Stomach (tissue), 8 donors: ENCODE measurements at regions not wholly inside any gene's neighbourhood (a gene's known extent, or its start where the extent isn't known, plus 50 kb on each side); places are given as distances from the start of the nearest gene placed in this dataset.
"Not testable (repeated sequence)": the region's sequence is repeated elsewhere in the genome, so short reads cannot be mapped to it uniquely, and the experiment has no call there.

Source experiments
- DNase-seq, 2 donors: peaks; one replicate each; pipeline versions ENCODE4 v3.0.0 to v3.0.0-alpha.2; 2013 to 2019
- H3K27ac ChIP-seq, 5 donors: fragments of 200-600 bp in 4 of 5; sonication (generic) in 4 of 5; one replicate each; pipeline ENCODE4 v1.5.1; 2013 to 2019; ENCODE audit warnings: mild to moderate bottlenecking in 1 of 5, moderate library complexity in 1 of 5
- H3K27me3 ChIP-seq, 3 donors: fragments of 200-600 bp; sonication (generic); one replicate each; pipeline ENCODE4 v1.5.1; 2017 to 2019; ENCODE audit warnings: mixed run types in 1 of 3
- H3K36me3 ChIP-seq, 4 donors: fragments of 200-600 bp; sonication (generic); 1 replicate in 3 of 4; 2 replicates in 1 of 4; pipeline ENCODE4 v1.5.1; 2016 to 2019
- H3K4me1 ChIP-seq, 4 donors: fragments of 200-600 bp; sonication (generic); one replicate each; pipeline ENCODE4 v1.5.1; 2016 to 2019
- H3K4me3 ChIP-seq, 4 donors: fragments of 200-600 bp; sonication (generic) in 3 of 4; one replicate each; pipeline ENCODE4 v1.5.1; 2016 to 2019; ENCODE audit warnings: mild to moderate bottlenecking in 1 of 4
- H3K9me3 ChIP-seq, 4 donors: fragments of 200-600 bp; sonication (generic); one replicate each; pipeline ENCODE4 v1.5.1; 2016 to 2019
- EP300 ChIP-seq: sonication (generic); formaldehyde crosslinking; IDR thresholded peaks from one replicate; pipeline ENCODE4 v1.6.1; 2017; ENCODE audit warnings: antibody characterized with exemption
- POLR2A ChIP-seq, 4 donors: fragments of 450-650 bp; IDR thresholded peaks; one replicate each; pipeline ENCODE4 v1.6.1; 2016; ENCODE audit warnings: antibody characterized with exemption in 4 of 4, control low read depth in 2 of 4, mild to moderate bottlenecking in 1 of 4, moderate library complexity in 1 of 4
- POLR2AphosphoS5 ChIP-seq, 3 donors: sonication (generic); formaldehyde crosslinking; IDR thresholded peaks; one replicate each; pipeline ENCODE4 v1.6.1; 2016; ENCODE audit warnings: antibody characterized with exemption in 3 of 3
- WGBS, 5 donors: extraction: QIAGEN DNeasy Blood & Tissue Kit in 3 of 5; methylation state at CpG; one replicate each; pipeline versions ENCODE4 v1.1.5 to v1.1.7; 2013 to 2018; 5-methylcytosine and 5-hydroxymethylcytosine counted together
- intact Hi-C: fragments of 100-400 bp; cut with DNase I; formaldehyde crosslinking; loops from one replicate; pipeline ENCODE4 v1.15.1; 2023; ENCODE audit warnings: low total_unique reads
- TF ChIP-seq, protein P1 (sequence below), 7 experiments: fragments of 450-650 bp in 4 of 7; fragments of 200-600 bp in 3 of 7; sonication (generic) in 3 of 7; IDR thresholded peaks; one replicate each; pipeline ENCODE4 v1.5.1; 2016 to 2019; ENCODE audit warnings: antibody characterized with exemption in 7 of 7, control low read depth in 2 of 7, mild to moderate bottlenecking in 1 of 7
- donor health status: healthy with polysubstance abuse.
- donor health status: Bipolar disorder and iron deficiency.
- donor health status: healthy.

DNA sequence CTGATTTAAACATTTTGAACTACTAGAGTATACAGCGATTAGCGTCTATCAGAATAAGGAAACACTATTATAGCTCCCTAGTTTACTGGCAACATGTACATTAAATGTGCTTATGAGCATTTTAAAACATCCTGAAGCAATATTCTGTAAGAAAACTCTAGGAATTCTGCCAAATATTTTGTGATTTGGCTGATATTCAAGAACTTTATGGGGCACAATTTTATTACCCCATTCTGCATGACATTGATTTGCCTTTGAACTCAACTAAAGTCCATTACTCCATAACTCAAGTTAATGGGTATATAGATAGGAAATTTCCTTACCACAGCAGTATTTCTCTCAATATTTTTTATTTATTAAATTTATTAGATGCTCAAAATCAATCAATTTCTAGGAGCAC, 369.9 kb upstream of the KCND2 start:
- Histone ChIP-seq H3K4me3 (no peak overlapping the region), H3K4me1 (no peaks in the 10 kb centered on the region), H3K27ac (no peak overlapping the region), H3K9me3 (peaks cover 0 to 8% (median 0%) of the 10 kb centered on the region in 4 donors), H3K36me3 (no peaks in the 10 kb centered on the region), H3K27me3 (no peaks in the 10 kb centered on the region)
- no peak for DNase-seq
- intact Hi-C loops = no loop called here
- 84 to 94% (median 92%) methylated on average over 2 of the region's 2 CpGs for WGBS, 5 donors
- TF ChIP-seq, protein P1, sequence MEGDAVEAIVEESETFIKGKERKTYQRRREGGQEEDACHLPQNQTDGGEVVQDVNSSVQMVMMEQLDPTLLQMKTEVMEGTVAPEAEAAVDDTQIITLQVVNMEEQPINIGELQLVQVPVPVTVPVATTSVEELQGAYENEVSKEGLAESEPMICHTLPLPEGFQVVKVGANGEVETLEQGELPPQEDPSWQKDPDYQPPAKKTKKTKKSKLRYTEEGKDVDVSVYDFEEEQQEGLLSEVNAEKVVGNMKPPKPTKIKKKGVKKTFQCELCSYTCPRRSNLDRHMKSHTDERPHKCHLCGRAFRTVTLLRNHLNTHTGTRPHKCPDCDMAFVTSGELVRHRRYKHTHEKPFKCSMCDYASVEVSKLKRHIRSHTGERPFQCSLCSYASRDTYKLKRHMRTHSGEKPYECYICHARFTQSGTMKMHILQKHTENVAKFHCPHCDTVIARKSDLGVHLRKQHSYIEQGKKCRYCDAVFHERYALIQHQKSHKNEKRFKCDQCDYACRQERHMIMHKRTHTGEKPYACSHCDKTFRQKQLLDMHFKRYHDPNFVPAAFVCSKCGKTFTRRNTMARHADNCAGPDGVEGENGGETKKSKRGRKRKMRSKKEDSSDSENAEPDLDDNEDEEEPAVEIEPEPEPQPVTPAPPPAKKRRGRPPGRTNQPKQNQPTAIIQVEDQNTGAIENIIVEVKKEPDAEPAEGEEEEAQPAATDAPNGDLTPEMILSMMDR (IDR thresholded peaks at IDR 0.05) = no peak
- no peak for TF ChIP-seq POLR2AphosphoS5 (IDR thresholded peaks at IDR 0.05)

DNA sequence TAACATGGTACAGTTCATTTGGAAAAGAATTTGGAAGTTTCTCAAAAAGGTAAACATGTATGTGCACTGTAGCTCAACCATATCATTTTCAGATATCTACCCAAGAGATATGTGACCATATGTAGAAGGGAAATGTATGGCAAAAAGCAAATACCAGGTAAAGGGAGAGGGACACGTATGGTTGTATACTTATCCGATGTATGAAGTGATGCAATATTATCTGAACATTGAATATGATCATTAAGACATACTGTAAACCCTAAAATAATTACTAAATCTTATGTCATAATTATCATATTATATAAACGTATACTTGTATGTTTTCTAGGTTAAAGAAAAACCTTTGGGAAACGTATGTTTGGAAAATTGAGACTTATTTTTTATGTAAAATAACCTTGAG, 367.5 kb upstream of the KCND2 start:
- Histone ChIP-seq H3K36me3 (no peaks in the 10 kb centered on the region), H3K27ac (no peak overlapping the region), H3K9me3 (peaks cover 0 to 8% (median 0%) of the 10 kb centered on the region in 4 donors), H3K27me3 (no peaks in the 10 kb centered on the region), H3K4me1 (no peaks in the 10 kb centered on the region), H3K4me3 (no peak overlapping the region)
- 68 to 82% (median 75%) methylated on average over 4 of the region's 4 CpGs for WGBS, 5 donors
- intact Hi-C loops = no loop called here
- no peak for DNase-seq
- TF ChIP-seq EP300 (no peak), POLR2AphosphoS5 (IDR thresholded peaks at IDR 0.05) (no peak)
- TF ChIP-seq, protein P1 (IDR thresholded peaks at IDR 0.05) = no peak

- 71 to 80% (median 76%) methylated on average over 4 of the region's 4 CpGs for WGBS, 5 donors
- Histone ChIP-seq H3K4me3 (no peak overlapping the region), H3K27ac (no peak overlapping the region), H3K9me3 (peaks cover 0 to 8% (median under 1%) of the 10 kb centered on the region in 4 donors), H3K4me1 (no peaks in the 10 kb centered on the region), H3K27me3 (no peaks in the 10 kb centered on the region), H3K36me3 (no peaks in the 10 kb centered on the region)
- TF ChIP-seq, protein P1 (IDR thresholded peaks at IDR 0.05) = no peak
- TF ChIP-seq POLR2A (IDR thresholded peaks at IDR 0.05) = no peak
- intact Hi-C loops = no loop called here
- DNase-seq = no peak
These were observed 364.0 kb upstream of the KCND2 start for GRCh38 chr7:119908948-119909347.

DNA sequence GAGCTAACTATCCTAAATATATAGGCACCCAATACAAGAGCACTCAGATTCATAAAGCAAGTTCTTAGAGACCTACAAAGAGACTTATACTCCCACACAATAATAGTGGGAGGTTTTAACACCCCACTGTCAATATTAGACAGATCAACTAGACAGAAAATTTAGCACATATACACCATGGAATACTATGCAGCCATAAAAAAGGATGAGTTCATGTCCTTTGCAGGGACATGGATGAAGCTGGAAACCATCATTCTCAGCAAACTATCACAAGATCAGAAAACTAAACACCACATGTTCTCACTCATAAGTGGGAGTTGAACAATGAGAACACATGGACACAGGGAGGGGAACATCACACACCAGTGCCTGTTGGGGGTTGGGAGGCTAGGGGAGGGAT, 358.9 kb upstream of the KCND2 start:
- intact Hi-C loops, DNase-seq, H3K4me3 ChIP-seq: not testable (repeated sequence)

DNA sequence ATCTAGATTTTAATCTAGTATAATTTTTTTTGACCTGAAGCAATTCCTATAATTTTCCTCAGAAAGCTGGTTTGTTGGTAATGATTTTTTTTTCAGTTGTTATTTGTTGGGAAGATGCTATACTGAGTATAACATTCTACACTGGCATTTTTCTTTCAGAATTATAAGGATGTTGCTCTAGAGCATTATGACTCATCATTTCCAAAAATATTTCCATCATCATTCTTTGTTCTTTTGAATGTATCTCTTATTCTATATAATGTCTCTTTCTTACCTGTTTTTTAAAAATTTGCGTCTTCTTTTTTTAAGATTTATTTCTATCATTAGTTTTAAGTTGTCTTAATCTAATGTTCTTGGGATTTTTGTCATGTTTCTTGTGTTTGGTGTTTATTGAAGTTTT, 356.5 kb upstream of the KCND2 start:
- Histone ChIP-seq H3K9me3 (peaks cover 0 to 12% (median 7%) of the 10 kb centered on the region in 4 donors), H3K27me3 (no peaks in the 10 kb centered on the region), H3K36me3 (no peaks in the 10 kb centered on the region), H3K4me1 (no peaks in the 10 kb centered on the region), H3K4me3 (no peak overlapping the region), H3K27ac (no peak overlapping the region)
- TF ChIP-seq, protein P1 (IDR thresholded peaks at IDR 0.05) = no peak
- TF ChIP-seq POLR2A (IDR thresholded peaks at IDR 0.05) (no peak), POLR2AphosphoS5 (IDR thresholded peaks at IDR 0.05) (no peak), EP300 (no peak)
- intact Hi-C loops = no loop called here
- DNase-seq = no peak
- 91 to 96% (median 95%) methylated on average over 1 of the region's 1 CpG for WGBS, 5 donors

More for the DNA sequence above, 358.9 kb upstream of the KCND2 start:
- not testable (repeated sequence) for H3K27ac ChIP-seq, H3K4me1 ChIP-seq, H3K27me3 ChIP-seq, H3K36me3 ChIP-seq
- H3K9me3 ChIP-seq = peaks cover 0 to 12% (median 7%) of the 10 kb centered on the region in 4 donors
